Chondrocyte (in vitro differentiated cells): ENCODE measurements at regions not wholly inside any gene's neighbourhood (a gene's known extent, or its start where the extent isn't known, plus 50 kb on each side); places are given as distances from the start of the nearest gene placed in this dataset.

Experiments used
- DNase-seq: peaks from one replicate; pipeline ENCODE4 v3.0.0; 2021; ENCODE audit warnings: mixed read lengths, low spot score
- H3K27ac Mint-ChIP-seq: one replicate; pipeline ENCODE4 v1.8.0; 2021; ENCODE audit warnings: mild to moderate bottlenecking, moderate library complexity, mixed read lengths; ENCODE audit not compliant: unreplicated experiment
- H3K27me3 Mint-ChIP-seq: 2 replicates; pipeline ENCODE4 v1.8.0; 2021; ENCODE audit warnings: low read depth, mixed read lengths
- H3K36me3 Mint-ChIP-seq: 2 replicates; pipeline ENCODE4 v1.8.0; 2021; ENCODE audit warnings: low read depth, mixed read lengths
- H3K4me1 Mint-ChIP-seq: 2 replicates; pipeline ENCODE4 v1.8.0; 2021; ENCODE audit warnings: low read depth, mild to moderate bottlenecking, mixed read lengths
- H3K4me3 Mint-ChIP-seq: one replicate; pipeline ENCODE4 v1.8.0; 2021; ENCODE audit warnings: mild to moderate bottlenecking, moderate library complexity, mixed read lengths; ENCODE audit not compliant: unreplicated experiment
- H3K9me3 Mint-ChIP-seq: 2 replicates; pipeline ENCODE4 v1.8.0; 2021; ENCODE audit warnings: low read depth, mixed read lengths
- CTCF ChIP-seq: fragments of 200-600 bp; sonication (generic); IDR thresholded peaks from 2 replicates; pipeline ENCODE4 v1.5.0; 2021; ENCODE audit warnings: antibody characterized with exemption, mild to moderate bottlenecking, moderate library complexity

- H3K4me3 Mint-ChIP-seq: no peak overlapping the region
- no peaks in the 10 kb centered on the region for H3K27me3 Mint-ChIP-seq
- no peak for TF ChIP-seq CTCF
- peaks cover 2% of the 10 kb centered on the region for H3K9me3 Mint-ChIP-seq
- H3K27ac Mint-ChIP-seq: no peak overlapping the region
- no peaks in the 10 kb centered on the region for H3K4me1 Mint-ChIP-seq
- DNase-seq: no peak
- no peaks in the 10 kb centered on the region for H3K36me3 Mint-ChIP-seq
Observed at GRCh38 chr18:25604894-25605597, 253.1 kb upstream of the ZNF521 start.

- Mint-ChIP-seq H3K4me3 (no peak overlapping the region), H3K27me3 (no peaks in the 10 kb centered on the region), H3K9me3 (peaks cover 2% of the 10 kb centered on the region), H3K27ac (no peak overlapping the region), H3K4me1 (no peaks in the 10 kb centered on the region), H3K36me3 (no peaks in the 10 kb centered on the region)
- no peak for TF ChIP-seq CTCF
- no peak for DNase-seq
Observed at GRCh38 chr18:25604196-25604893, 252.4 kb upstream of the ZNF521 start.

GRCh38 chr18:25599443-25599842 is 247.5 kb upstream of the ZNF521 start:
- H3K27ac Mint-ChIP-seq: no peak overlapping the region
- H3K36me3 Mint-ChIP-seq: no peaks in the 10 kb centered on the region
- TF ChIP-seq CTCF: no peak
- no peaks in the 10 kb centered on the region for H3K27me3 Mint-ChIP-seq
- no peaks in the 10 kb centered on the region for H3K4me1 Mint-ChIP-seq
- H3K9me3 Mint-ChIP-seq: no peaks in the 10 kb centered on the region
- no peak overlapping the region for H3K4me3 Mint-ChIP-seq
- DNase-seq: no peak

- no peaks in the 10 kb centered on the region for H3K4me1 Mint-ChIP-seq
Observed at GRCh38 chr18:25597476-25597875, 245.5 kb upstream of the ZNF521 start.

More at GRCh38 chr18:25597476-25597875, 245.5 kb upstream of the ZNF521 start:
- TF ChIP-seq CTCF: no peak
- Mint-ChIP-seq H3K27ac (no peak overlapping the region), H3K9me3 (no peaks in the 10 kb centered on the region), H3K27me3 (no peaks in the 10 kb centered on the region), H3K4me3 (no peak overlapping the region), H3K36me3 (no peaks in the 10 kb centered on the region)
- no peak for DNase-seq
